ENCODE measurements at regions not wholly inside any gene's neighbourhood (a gene's known extent, or its start where the extent isn't known, plus 50 kb on each side); places are given as distances from the start of the nearest gene placed in this dataset.

GRCh38 chr12:124682425-124683151 is 115.2 kb upstream of the NCOR2 start:
- DNase-seq (ENCODE audit: low read depth, low spot score) (no peak), ATAC-seq (no peak), FAIRE-seq (no peak)
- no peak overlapping the region for H3K4me2 ChIP-seq (ENCODE audit: control insufficient read depth, insufficient read depth)
- H3K79me2 ChIP-seq (ENCODE audit: control insufficient read depth, insufficient read depth, low read length) = no peaks in the 10 kb centered on the region
- in situ Hi-C loops (cut with MboI) (loop anchor here (10.0 kb wide), 1 partner anchor 62 kb away; no protein-coding TSS in a partner anchor), intact Hi-C loops (cut with micrococcal nuclease; ENCODE audit: unreplicated experiment) (loop anchor here (5.0 to 10.0 kb wide), 2 partner anchors 135 to 228 kb away; no protein-coding TSS in a partner anchor)
- 80% methylated on average over 17 of the region's 17 CpGs for WGBS (ENCODE audit: insufficient coverage, insufficient replicate concordance, low lambda C conversion rate, missing lambda C conversion rate)
- no peak overlapping the region for H2AFZ ChIP-seq (ENCODE audit: control insufficient read depth, low read depth, low read length)
- H3K27ac ChIP-seq (ENCODE audit: control insufficient read depth, insufficient read depth) = no peak overlapping the region
- POLR2A ChIA-PET = no interaction called here
- H3K4me1 ChIP-seq (ENCODE audit: control insufficient read depth, insufficient read depth, low read length) = peaks cover 20% of the 10 kb centered on the region
- CTCF ChIA-PET = interaction anchor here (0.9 kb wide), 1 partner anchor 84 kb away, joined by 4 read pairs; no protein-coding TSS in a partner anchor
- H3K4me3 ChIP-seq = no peak overlapping the region
- no peaks in the 10 kb centered on the region; the same call in 2 of the 3 replicates for H3K9me3 ChIP-seq (replicated peaks; ENCODE audit: control insufficient read depth, insufficient read depth, low read length)
- no TSS peak for BruUV-seq (replicated peaks)
- no peak overlapping the region for H3K9ac ChIP-seq (ENCODE audit: control insufficient read depth, insufficient read depth, low read length)
- H4K20me1 ChIP-seq (ENCODE audit: control insufficient read depth, insufficient read depth) = no peaks in the 10 kb centered on the region
- TF ChIP-seq CREB1 (IDR thresholded peaks at IDR 0.05; ENCODE audit: low read depth) (no peak), HSF1 (IDR thresholded peaks at IDR 0.05; ENCODE audit: low read depth, low read length) (no peak), HCFC1 (IDR thresholded peaks at IDR 0.05; ENCODE audit: low read length) (no peak), SMAD5 (IDR thresholded peaks at IDR 0.05; ENCODE audit: low read depth) (no peak)
- RAD21 ChIA-PET (ENCODE audit: unreplicated experiment) = no interaction called here
- SMC1A ChIA-PET (ENCODE audit: uncharacterized antibody, unreplicated experiment) = interaction anchor here (1.0 to 1.1 kb wide), 2 partner anchors 27 to 50 kb away, joined by 3 to 4 read pairs; no protein-coding TSS in a partner anchor
- 0 out of 4 replicates have a peak, but pooled peaks cover 0 to 3% of the 10 kb centered on the region in 2 experiments for H3K27me3 ChIP-seq (replicated peaks in 1 of 2; ENCODE audit: control insufficient read depth in 2 of 2, insufficient read depth in 2 of 2, low read length in 1 of 2)
- H3K36me3 ChIP-seq (ENCODE audit: control insufficient read depth in 2 of 2, insufficient read depth in 2 of 2, low read length in 1 of 2) = no peaks in the 10 kb centered on the region
